GM21529 (cell line): ENCODE measurements at regions not wholly inside any gene's neighbourhood (a gene's known extent, or its start where the extent isn't known, plus 50 kb on each side); places are given as distances from the start of the nearest gene placed in this dataset.

ENCODE experiments used
- ATAC-seq: cut with Tn5 transposase; IDR thresholded peaks from one replicate; pipeline ENCODE4 v1.9.1; 2021; ENCODE audit not compliant: unreplicated experiment

GRCh38 chr7:25619963-25620799 is 391.9 kb upstream of the NPVF start:
- ATAC-seq: no peak

GRCh38 chr7:25621993-25622392 is 393.7 kb upstream of the NPVF start:
- ATAC-seq: no peak

GRCh38 chr7:25622695-25623094 is 394.4 kb upstream of the NPVF start:
- ATAC-seq: no peak

- no peak for ATAC-seq
These were observed 395.8 kb upstream of the NPVF start for GRCh38 chr7:25624051-25624450.

- no peak for ATAC-seq
These were observed 396.5 kb upstream of the NPVF start for GRCh38 chr7:25624833-25625232.

- ATAC-seq: no peak
These were observed 397.2 kb upstream of the NPVF start for GRCh38 chr7:25625306-25625992.

- no peak for ATAC-seq
These were observed 398.3 kb upstream of the NPVF start for GRCh38 chr7:25626451-25627131.

- ATAC-seq: no peak
These were observed 400.2 kb upstream of the NPVF start for GRCh38 chr7:25628446-25628845.

- no peak for ATAC-seq
These were observed 404.3 kb upstream of the NPVF start for GRCh38 chr7:25632616-25633015.

- ATAC-seq: no peak
These were observed 405.2 kb upstream of the NPVF start for GRCh38 chr7:25633426-25634036.

- ATAC-seq: no peak
These were observed 407.9 kb upstream of the NPVF start for GRCh38 chr7:25636168-25636567.

GRCh38 chr7:25636871-25637283 is 408.6 kb upstream of the NPVF start:
- no peak for ATAC-seq

- ATAC-seq: no peak
These were observed 409.8 kb upstream of the NPVF start for GRCh38 chr7:25638068-25638467.

- no peak for ATAC-seq
These were observed 410.4 kb upstream of the NPVF start for GRCh38 chr7:25638590-25639244.

GRCh38 chr7:25642849-25643248 is 414.6 kb upstream of the NPVF start:
- ATAC-seq: no peak

- no peak for ATAC-seq
These were observed 415.0 kb upstream of the NPVF start for GRCh38 chr7:25643286-25643685.

- no peak for ATAC-seq
These were observed 415.6 kb upstream of the NPVF start for GRCh38 chr7:25643770-25644394.

- ATAC-seq: no peak
These were observed 418.6 kb upstream of the NPVF start for GRCh38 chr7:25646726-25647413.

GRCh38 chr7:25647872-25648271 is 419.6 kb upstream of the NPVF start:
- ATAC-seq: no peak

GRCh38 chr7:25652366-25652765 is 424.1 kb upstream of the NPVF start:
- ATAC-seq: no peak
